Fibroblast of skin of back (primary cell): ENCODE measurements at regions not wholly inside any gene's neighbourhood (a gene's known extent, or its start where the extent isn't known, plus 50 kb on each side); places are given as distances from the start of the nearest gene placed in this dataset.

Experiments used
- DNase-seq: peaks from one replicate; pipeline ENCODE4 v3.0.0-alpha.2; 2013

DNA sequence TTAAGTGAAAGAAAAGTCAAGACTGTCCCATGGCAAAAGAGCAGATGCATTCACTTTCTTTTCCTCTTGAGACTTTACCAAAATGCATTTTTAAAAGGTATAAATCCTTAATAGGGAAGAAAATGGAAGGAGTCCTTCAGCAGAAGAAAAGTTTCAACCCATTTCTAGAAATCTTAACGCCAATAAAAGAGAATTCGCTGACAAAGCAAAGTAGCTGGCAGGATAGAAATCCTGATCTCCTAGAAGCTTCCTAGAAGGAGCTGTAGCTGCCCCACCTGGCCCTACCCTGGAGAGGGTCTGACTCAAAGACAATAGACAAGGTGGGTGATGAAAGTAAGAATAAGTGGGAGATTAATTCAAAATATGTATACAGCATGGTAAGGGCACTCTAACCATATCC lies 144.9 kb upstream of the PKDCC start:
- DNase-seq, result no peak

DNA sequence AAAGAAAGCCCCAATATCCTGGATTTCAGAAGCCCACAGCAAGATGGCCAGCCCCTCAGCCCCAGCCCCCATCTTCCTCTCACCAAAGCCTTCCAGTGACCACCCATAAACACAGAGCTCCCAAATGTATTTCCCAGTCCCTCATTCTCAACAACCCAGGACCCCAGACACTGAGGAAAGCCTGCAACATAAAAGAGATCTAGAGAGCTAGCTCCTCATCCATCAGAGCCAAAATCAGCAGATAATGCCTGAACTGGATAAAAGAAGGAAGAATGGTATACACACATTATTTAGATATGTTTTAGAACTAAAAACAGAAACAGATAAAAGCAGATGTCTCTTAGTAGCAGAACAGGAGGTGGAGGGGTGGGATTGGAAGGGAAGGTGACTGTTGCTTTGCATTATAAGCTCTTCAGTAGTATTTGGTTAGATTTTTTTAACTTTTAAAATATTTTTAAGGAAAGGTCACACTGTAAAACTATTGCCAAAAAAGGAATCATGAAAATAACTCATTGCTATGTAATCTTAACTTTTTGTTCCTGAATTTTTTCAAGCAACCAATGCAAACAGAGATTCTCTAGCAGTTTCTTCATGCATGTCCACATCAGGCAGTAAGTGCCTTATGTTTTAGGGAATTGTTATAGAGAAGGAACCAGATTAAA lies 144.2 kb upstream of the PKDCC start:
- peak; percentile 72 for DNase-seq

- no peak for DNase-seq
Measured at GRCh38 chr2:41904459-41904858, 143.4 kb upstream of the PKDCC start.

- no peak for DNase-seq
Measured at GRCh38 chr2:41905597-41906337, 142.1 kb upstream of the PKDCC start.

DNA sequence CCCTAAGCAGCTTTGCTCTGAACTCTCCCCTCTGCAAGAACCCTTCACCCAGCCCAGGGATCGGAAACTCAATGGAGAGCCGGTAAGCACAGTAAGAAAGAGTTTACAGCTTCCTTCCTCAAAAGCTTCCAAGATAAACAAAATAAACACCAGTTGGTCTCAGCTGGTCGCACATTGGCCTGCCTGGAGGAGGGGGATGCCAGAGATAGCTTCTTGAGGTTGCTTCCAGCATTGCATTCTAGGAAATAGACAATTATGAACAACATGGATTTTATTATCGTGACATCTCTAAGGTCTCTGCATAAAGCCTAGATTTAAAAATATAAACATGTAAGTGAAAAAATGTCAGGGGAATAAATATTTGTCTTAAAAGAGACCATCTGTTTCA lies 141.5 kb upstream of the PKDCC start:
- peak; percentile 57 for DNase-seq

- no peak for DNase-seq
Measured at GRCh38 chr2:41907141-41907540, 140.7 kb upstream of the PKDCC start.

DNA sequence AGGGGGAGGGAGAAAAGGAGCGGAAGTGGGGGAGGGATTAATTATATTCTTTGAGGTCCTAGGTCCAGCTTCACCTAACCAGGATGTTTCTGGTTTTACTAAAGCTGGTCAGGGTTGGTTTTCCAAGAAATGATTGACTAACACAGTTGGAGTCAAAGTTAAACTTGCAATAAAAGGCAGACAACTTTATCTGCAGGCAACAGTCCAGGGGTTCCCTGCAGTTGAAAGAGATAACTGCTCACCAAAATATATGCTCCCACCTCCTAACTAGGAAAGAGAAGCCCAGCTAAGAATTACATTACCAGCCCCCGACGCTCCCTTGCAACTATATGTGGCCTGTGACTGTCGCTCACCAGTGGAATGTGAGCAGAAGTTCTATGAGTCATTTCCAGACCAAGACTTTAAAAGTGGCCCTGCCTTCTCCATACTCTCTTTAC lies 140.0 kb upstream of the PKDCC start:
- DNase-seq, result peak; percentile 79

GRCh38 chr2:41908349-41908748 lies 139.5 kb upstream of the PKDCC start:
- DNase-seq, result no peak

- no peak for DNase-seq
Measured at GRCh38 chr2:41909584-41909983, 138.2 kb upstream of the PKDCC start.

DNA sequence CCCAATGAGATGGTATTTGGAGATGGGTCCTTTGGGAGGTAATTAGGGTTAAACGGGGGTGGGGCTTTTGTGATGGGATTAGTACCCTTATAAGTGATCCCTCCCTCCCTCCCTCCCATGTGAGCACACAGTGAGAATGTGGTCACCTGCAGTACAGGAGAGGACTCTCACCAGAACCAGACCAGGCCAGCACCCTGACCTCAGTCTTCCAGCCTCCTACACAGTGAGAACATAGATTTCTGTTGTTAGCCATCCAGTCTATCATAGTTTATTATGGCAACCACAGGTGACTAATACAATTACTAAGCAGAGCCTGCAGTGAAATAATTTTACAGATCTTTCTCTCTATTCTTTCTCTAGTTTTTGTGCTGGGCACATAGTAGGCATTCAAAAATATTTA lies 137.7 kb upstream of the PKDCC start:
- no peak for DNase-seq

GRCh38 chr2:41911033-41911432 lies 136.8 kb upstream of the PKDCC start:
- DNase-seq, result no peak

- DNase-seq, result no peak
Measured at GRCh38 chr2:41912337-41912736, 135.5 kb upstream of the PKDCC start.

- no peak for DNase-seq
Measured at GRCh38 chr2:41912776-41913175, 135.0 kb upstream of the PKDCC start.

- DNase-seq, result no peak
Measured at GRCh38 chr2:41913311-41913710, 134.5 kb upstream of the PKDCC start.

- DNase-seq, result no peak
Measured at GRCh38 chr2:41913921-41914609, 133.8 kb upstream of the PKDCC start.

- no peak for DNase-seq
Measured at GRCh38 chr2:41914936-41915335, 132.9 kb upstream of the PKDCC start.

DNA sequence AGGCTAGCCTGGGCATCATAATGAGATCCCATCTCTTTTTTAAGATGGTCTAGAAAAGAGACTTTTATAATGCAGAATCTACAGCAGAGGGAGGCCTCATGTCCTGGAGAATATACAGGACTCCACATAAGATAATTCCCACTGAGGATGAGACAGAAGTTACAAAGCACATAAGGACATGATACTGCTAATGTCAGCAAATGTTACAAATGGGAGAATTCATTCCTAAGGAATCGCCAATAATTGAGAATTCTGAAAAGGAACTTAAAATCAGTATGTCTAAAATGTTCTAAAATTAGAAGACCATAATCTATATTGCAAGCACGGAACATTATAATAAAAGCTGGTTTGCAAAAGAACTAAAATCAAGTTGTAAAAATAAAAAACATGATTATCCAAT lies 131.6 kb upstream of the PKDCC start:
- no peak for DNase-seq

GRCh38 chr2:41917587-41917986 lies 130.2 kb upstream of the PKDCC start:
- DNase-seq, result no peak

- no peak for DNase-seq
Measured at GRCh38 chr2:41919135-41919534, 128.7 kb upstream of the PKDCC start.

DNA sequence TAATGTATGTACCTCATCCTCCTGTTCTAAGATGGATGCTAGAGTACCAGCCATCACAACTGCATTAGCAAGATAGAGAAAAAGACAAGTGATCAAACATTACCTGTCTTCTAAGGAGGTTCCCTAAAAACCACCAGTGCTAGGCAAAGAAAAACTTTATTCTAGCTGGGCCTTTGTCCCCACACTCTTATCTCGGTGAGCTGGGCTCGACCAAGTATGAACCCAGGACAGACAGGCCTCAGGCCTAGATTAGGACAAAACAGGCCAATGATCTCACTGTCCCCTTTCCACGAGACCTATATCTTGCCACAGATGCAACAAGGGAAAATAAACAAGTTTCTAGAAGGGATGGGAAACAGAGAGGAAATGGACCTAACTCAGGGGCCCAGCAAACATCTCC lies 127.6 kb upstream of the PKDCC start:
- no peak for DNase-seq

GRCh38 chr2:41920812-41921211 lies 127.0 kb upstream of the PKDCC start:
- DNase-seq, result no peak

DNA sequence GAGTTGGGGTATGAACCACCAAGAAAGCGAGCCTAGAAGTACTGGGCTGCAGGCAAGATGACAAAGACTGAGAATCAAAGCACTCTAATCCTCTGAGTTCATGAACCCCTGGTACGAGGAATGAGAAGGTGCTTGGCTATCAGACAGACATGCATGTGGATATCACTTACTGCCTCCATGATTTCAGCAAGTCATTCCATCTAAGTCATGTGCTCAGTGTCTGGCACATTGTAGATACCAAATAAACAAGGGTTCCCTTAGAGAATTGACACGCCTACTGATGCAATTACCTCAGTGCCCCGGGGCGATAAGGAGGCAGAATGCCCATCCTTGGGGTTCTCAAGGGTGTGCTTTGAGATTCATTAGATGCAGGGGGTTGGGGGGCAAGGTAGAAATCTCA lies 125.6 kb upstream of the PKDCC start:
- no peak for DNase-seq

GRCh38 chr2:41923156-41923786 lies 124.5 kb upstream of the PKDCC start:
- DNase-seq, result no peak
